OCI-LY7 (cell line): ENCODE measurements at regions not wholly inside any gene's neighbourhood (a gene's known extent, or its start where the extent isn't known, plus 50 kb on each side); places are given as distances from the start of the nearest gene placed in this dataset.

Experiments used
- BruUV-seq: library from RNA; stranded (reverse); fragments of 400-500 nt; replicated peaks from 2 replicates; lab custom pipeline; 2021; lab: Mats Ljungman, UMichigan
- CTCF ChIA-PET: fragments of 300-600 bp; sonication (Branson Sonifier 250); formaldehyde crosslinking; loops from one replicate; lab custom pipeline; 2022; ENCODE audit warnings: antibody characterized with exemption; ENCODE audit not compliant: unreplicated experiment; lab: Charles Lee
- POLR2A ChIA-PET: fragments of 300-600 bp; sonication (Branson Sonifier 250); formaldehyde crosslinking; loops from one replicate; lab custom pipeline; 2022; ENCODE audit warnings: antibody characterized with exemption; lab: Charles Lee
- DNase-seq: peaks from one replicate; pipeline ENCODE4 v3.0.0-alpha.2; 2015; ENCODE audit warnings: low spot score
- H2AFZ ChIP-seq: fragments of 200-600 bp; sonication (generic), shearing (Covaris generic); 2 replicates; pipeline ENCODE4 v1.6.1; 2014; ENCODE audit warnings: mild to moderate bottlenecking, antibody characterized with exemption, low read length, moderate library complexity
- H3K27ac ChIP-seq: fragments of 200-600 bp; sonication (generic); 2 replicates; pipeline ENCODE4 v1.5.1; 2014; ENCODE audit warnings: mixed run types, low read depth, mild to moderate bottlenecking, moderate library complexity, low read length, inconsistent platforms; ENCODE audit not compliant: poor library complexity, severe bottlenecking
- H3K36me3 ChIP-seq: fragments of 200-600 bp; sonication (generic); 2 replicates; pipeline ENCODE4 v1.6.1; 2014; ENCODE audit warnings: mild to moderate bottlenecking, antibody characterized with exemption, low read length, moderate library complexity, mixed read lengths; ENCODE audit not compliant: insufficient read depth
- H3K4me1 ChIP-seq: fragments of 200-600 bp; sonication (generic); 2 replicates; pipeline ENCODE4 v1.5.1; 2014; ENCODE audit warnings: mild to moderate bottlenecking, low read length; ENCODE audit not compliant: insufficient read depth, poor library complexity, severe bottlenecking
- H3K4me2 ChIP-seq: fragments of 200-600 bp; sonication (generic); 2 replicates; pipeline ENCODE4 v1.6.1; 2014; ENCODE audit warnings: mild to moderate bottlenecking, low read length
- H3K4me3 ChIP-seq: fragments of 200-600 bp; sonication (generic); 2 replicates; pipeline ENCODE4 v1.5.1; 2014; ENCODE audit warnings: mild to moderate bottlenecking, low read depth, low read length; ENCODE audit not compliant: poor library complexity, severe bottlenecking
- H3K79me2 ChIP-seq: fragments of 200-600 bp; sonication (generic); 2 replicates; pipeline ENCODE4 v1.6.1; 2016; ENCODE audit warnings: low read depth, mild to moderate bottlenecking, low read length, moderate library complexity, mixed read lengths; ENCODE audit not compliant: insufficient read depth
- H3K9me2 ChIP-seq: fragments of 200-600 bp; sonication (generic); 2 replicates; pipeline ENCODE4 v1.6.1; 2016; ENCODE audit warnings: mild to moderate bottlenecking, low read length, mixed read lengths; ENCODE audit not compliant: insufficient read depth
- H3K9me3 ChIP-seq: fragments of 200-600 bp; sonication (generic); 2 replicates; pipeline ENCODE4 v1.6.1; 2014; ENCODE audit warnings: mild to moderate bottlenecking, mixed run types, low read length, mixed read lengths
- H4K20me1 ChIP-seq: fragments of 200-600 bp; sonication (generic); 2 replicates; pipeline ENCODE4 v1.6.1; 2014; ENCODE audit warnings: mild to moderate bottlenecking, antibody characterized with exemption, low read length, moderate library complexity, mixed read lengths; ENCODE audit not compliant: insufficient read depth
- EZH2phosphoT487 ChIP-seq: fragments of 200-600 bp; sonication (generic); IDR thresholded peaks from 2 replicates; pipeline ENCODE4 v1.6.1; 2018; ENCODE audit warnings: low read depth, borderline replicate concordance, mild to moderate bottlenecking, mixed run types, antibody characterized with exemption, low read length, moderate library complexity, mixed read lengths
- intact Hi-C: fragments of 100-400 bp; cut with micrococcal nuclease; formaldehyde crosslinking; loops from one replicate; pipeline ENCODE4 v1.10.0; 2022; ENCODE audit not compliant: unreplicated experiment
- TF ChIP-seq, protein P1 (sequence below): fragments of 200-600 bp; sonication (generic); conservative IDR thresholded peaks from 2 replicates; pipeline ENCODE4 v1.5.1; 2014; ENCODE audit warnings: mild to moderate bottlenecking, antibody characterized with exemption, low read length, moderate library complexity, mixed read lengths

DNA sequence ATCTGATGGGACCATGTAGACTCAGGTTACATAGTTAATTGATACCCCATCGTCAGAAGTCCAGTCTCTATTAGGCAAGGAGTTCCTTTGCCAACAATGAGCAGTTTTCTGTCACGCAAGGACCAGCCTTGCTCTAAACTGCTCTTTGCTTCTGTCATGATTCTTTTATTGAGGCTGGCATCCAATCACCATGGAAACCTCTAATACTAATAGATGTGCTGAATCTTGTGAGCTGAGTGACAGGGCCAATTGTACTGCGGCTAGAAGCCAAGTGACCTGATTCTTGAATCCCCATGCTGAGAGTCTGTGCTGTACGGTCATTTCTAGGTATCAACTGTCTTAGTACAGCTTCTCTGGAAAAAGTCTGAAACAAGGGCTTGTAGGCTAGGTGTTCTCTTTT, 395.6 kb downstream of the RND3 start:
- no peaks in the 10 kb centered on the region for H3K9me3 ChIP-seq
- no peak overlapping the region for H2AFZ ChIP-seq
- no peak overlapping the region for H3K4me2 ChIP-seq
- H3K27ac ChIP-seq: no peak overlapping the region
- H3K79me2 ChIP-seq: no peaks in the 10 kb centered on the region
- no peak for TF ChIP-seq EZH2phosphoT487
- TF ChIP-seq, protein P1, sequence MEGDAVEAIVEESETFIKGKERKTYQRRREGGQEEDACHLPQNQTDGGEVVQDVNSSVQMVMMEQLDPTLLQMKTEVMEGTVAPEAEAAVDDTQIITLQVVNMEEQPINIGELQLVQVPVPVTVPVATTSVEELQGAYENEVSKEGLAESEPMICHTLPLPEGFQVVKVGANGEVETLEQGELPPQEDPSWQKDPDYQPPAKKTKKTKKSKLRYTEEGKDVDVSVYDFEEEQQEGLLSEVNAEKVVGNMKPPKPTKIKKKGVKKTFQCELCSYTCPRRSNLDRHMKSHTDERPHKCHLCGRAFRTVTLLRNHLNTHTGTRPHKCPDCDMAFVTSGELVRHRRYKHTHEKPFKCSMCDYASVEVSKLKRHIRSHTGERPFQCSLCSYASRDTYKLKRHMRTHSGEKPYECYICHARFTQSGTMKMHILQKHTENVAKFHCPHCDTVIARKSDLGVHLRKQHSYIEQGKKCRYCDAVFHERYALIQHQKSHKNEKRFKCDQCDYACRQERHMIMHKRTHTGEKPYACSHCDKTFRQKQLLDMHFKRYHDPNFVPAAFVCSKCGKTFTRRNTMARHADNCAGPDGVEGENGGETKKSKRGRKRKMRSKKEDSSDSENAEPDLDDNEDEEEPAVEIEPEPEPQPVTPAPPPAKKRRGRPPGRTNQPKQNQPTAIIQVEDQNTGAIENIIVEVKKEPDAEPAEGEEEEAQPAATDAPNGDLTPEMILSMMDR: no peak
- no peaks in the 10 kb centered on the region for H3K36me3 ChIP-seq
- CTCF ChIA-PET: no interaction called here
- DNase-seq: no peak
- POLR2A ChIA-PET: interaction anchor here (0.6 kb wide), 1 partner anchor 49 kb away, joined by 3 read pairs; no protein-coding TSS in a partner anchor
- no peak overlapping the region for H3K4me3 ChIP-seq
- H3K4me1 ChIP-seq: no peaks in the 10 kb centered on the region
- intact Hi-C loops: no loop called here
- no TSS peak for BruUV-seq
- no peaks in the 10 kb centered on the region for H3K9me2 ChIP-seq
- no peaks in the 10 kb centered on the region for H4K20me1 ChIP-seq

DNA sequence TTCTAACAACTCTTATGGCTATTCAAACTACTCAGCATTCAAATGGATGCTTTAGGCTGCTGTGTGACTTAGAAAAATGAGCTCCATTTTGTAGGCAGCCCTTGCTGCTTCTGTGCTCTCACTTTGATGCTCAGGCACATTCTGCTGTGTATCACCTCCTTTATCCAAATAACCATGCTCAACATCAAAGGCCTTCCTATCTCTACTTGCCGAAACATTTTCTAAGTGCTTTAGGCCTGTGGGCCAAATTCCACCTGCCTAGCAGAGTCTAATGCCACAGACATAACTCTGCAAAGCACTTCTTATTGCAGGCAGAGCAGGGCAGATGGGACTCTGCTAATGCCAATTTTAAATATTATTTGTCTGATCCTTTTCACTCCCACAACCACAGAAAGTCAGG, 397.4 kb downstream of the RND3 start:
- POLR2A ChIA-PET: interaction anchor here (0.7 to 0.8 kb wide), 2 partner anchors 84 to 168 kb away, joined by 3 read pairs; no protein-coding TSS in a partner anchor

DNA sequence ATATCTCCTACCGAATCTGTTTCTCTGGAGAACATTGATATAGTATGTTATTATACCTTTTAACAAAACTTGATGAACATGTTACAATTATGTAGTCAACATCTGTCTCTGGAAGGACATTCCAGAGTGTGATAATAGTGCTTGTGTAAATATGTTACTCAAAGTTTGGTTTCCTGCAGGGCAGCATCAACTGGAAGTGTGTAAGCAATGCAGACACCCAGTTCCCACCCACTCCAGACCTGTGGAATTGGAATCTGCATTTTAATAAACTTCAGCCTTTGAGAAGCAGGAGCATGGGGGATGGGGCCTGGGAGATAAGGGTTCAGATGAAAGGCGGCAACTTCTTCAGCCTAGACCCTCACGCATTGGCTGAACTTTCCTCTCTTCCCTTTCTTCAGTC, 398.9 kb downstream of the RND3 start:
- Histone ChIP-seq H3K9me3 (no peaks in the 10 kb centered on the region), H3K27ac (no peak overlapping the region), H2AFZ (no peak overlapping the region), H3K36me3 (no peaks in the 10 kb centered on the region), H3K9me2 (no peaks in the 10 kb centered on the region), H4K20me1 (no peaks in the 10 kb centered on the region), H3K79me2 (no peaks in the 10 kb centered on the region), H3K4me1 (no peaks in the 10 kb centered on the region), H3K4me3 (no peak overlapping the region), H3K4me2 (no peak overlapping the region)
- no peak for DNase-seq
- ChIA-PET CTCF (no interaction called here), POLR2A (no interaction called here)
- TF ChIP-seq, protein P1: no peak
- no peak for TF ChIP-seq EZH2phosphoT487
- no TSS peak for BruUV-seq
- intact Hi-C loops: no loop called here

More for the DNA sequence above, 397.4 kb downstream of the RND3 start:
- H3K4me2 ChIP-seq: no peak overlapping the region
- no peaks in the 10 kb centered on the region for H3K4me1 ChIP-seq
- intact Hi-C loops: no loop called here
- H2AFZ ChIP-seq: no peak overlapping the region
- H3K4me3 ChIP-seq: no peak overlapping the region
- no peaks in the 10 kb centered on the region for H3K9me3 ChIP-seq
- TF ChIP-seq, protein P1: no peak
- TF ChIP-seq EZH2phosphoT487: no peak
- H4K20me1 ChIP-seq: no peaks in the 10 kb centered on the region
- no peaks in the 10 kb centered on the region for H3K9me2 ChIP-seq
- no peaks in the 10 kb centered on the region for H3K79me2 ChIP-seq
- BruUV-seq: no TSS peak
- no peak overlapping the region for H3K27ac ChIP-seq
- no peak for DNase-seq
- no peaks in the 10 kb centered on the region for H3K36me3 ChIP-seq
- CTCF ChIA-PET: no interaction called here
